HCT116 (cell line): ENCODE measurements at regions not wholly inside any gene's neighbourhood (a gene's known extent, or its start where the extent isn't known, plus 50 kb on each side); places are given as distances from the start of the nearest gene placed in this dataset.

ENCODE experiments used
- ATAC-seq: fragments of 200-7000 bp; cut with Tn5 transposase; 2 replicates; pipeline ENCODE4 v1.9.1; 2020; ENCODE audit warnings: mild to moderate bottlenecking, moderate library complexity
- BruUV-seq: library from RNA; stranded (reverse); fragments of 400-500 nt; replicated peaks from 2 replicates; lab custom pipeline; 2021; lab: Mats Ljungman, UMichigan
- CTCF ChIA-PET: fragments of 300-600 bp; sonication (Branson Sonifier 250); formaldehyde crosslinking; loops from one replicate; lab custom pipeline; 2021; ENCODE audit warnings: antibody characterized with exemption; lab: Charles Lee
- POLR2A ChIA-PET: fragments of 300-600, 350-600 bp; sonication (Branson Sonifier 250); formaldehyde crosslinking; loops from one replicate; lab custom pipeline; 2021; ENCODE audit warnings: antibody characterized with exemption; lab: Charles Lee
- RAD21 ChIA-PET, 2 experiments: fragments of 300-600 bp; sonication (Branson Sonifier 250); formaldehyde crosslinking; loops; one replicate each; lab custom pipeline; 2023; ENCODE audit warnings: low total read pairs in 2 of 2; ENCODE audit not compliant: uncharacterized antibody in 2 of 2, unreplicated experiment in 2 of 2, low non-redundant PET in 1 of 2; lab: Charles Lee
- DNase-seq: peaks from one replicate; pipeline ENCODE4 v3.0.0-alpha.2; 2010; ENCODE audit warnings: low read depth, low spot score
- H2AFZ ChIP-seq: fragments of 200-600 bp; shearing (Covaris generic), sonication (generic); 2 replicates; pipeline ENCODE4 v1.6.1; 2017; ENCODE audit warnings: low read depth, mixed run types, mixed read lengths, antibody characterized with exemption, low read length; ENCODE audit not compliant: poor library complexity, severe bottlenecking
- H3K27ac ChIP-seq: 2 replicates; pipeline ENCODE4 v1.5.1; 2012; ENCODE audit warnings: low read depth, low read length
- H3K27me3 ChIP-seq: fragments of 200-600 bp; sonication (generic); 2 replicates; pipeline ENCODE4 v1.6.1; 2016; ENCODE audit warnings: mixed run types, low read length, mixed read lengths; ENCODE audit not compliant: insufficient read depth
- H3K36me3 ChIP-seq, 2 experiments: fragments of 200-500 bp in 1 of 2; fragments of 200-600 bp in 1 of 2; sonication (Bioruptor generic) in 1 of 2; sonication (generic) in 1 of 2; 2 replicates each; pipeline versions ENCODE4 v1.5.1 to v1.6.1; 2014 to 2016; ENCODE audit warnings: low read length in 2 of 2, inconsistent platforms in 1 of 2, mixed read lengths in 1 of 2, mixed run types in 1 of 2; ENCODE audit not compliant: insufficient read depth in 2 of 2, control insufficient read depth in 1 of 2
- H3K4me1 ChIP-seq, 2 experiments: fragments of 200-600 bp in 1 of 2; sonication (generic) in 1 of 2; 2 replicates each; pipeline versions ENCODE4 v1.5.1 to v1.6.1; 2012 to 2017; ENCODE audit warnings: low read length in 2 of 2, inconsistent platforms in 1 of 2, mild to moderate bottlenecking in 1 of 2, mixed read lengths in 1 of 2, mixed run types in 1 of 2, moderate library complexity in 1 of 2; ENCODE audit not compliant: insufficient read depth in 2 of 2, control insufficient read depth in 1 of 2
- H3K4me2 ChIP-seq: fragments of 200-600 bp; sonication (generic); 2 replicates; pipeline ENCODE4 v1.6.1; 2017; ENCODE audit warnings: mixed run types, low read length, mixed read lengths
- H3K4me3 ChIP-seq, 2 experiments: fragments of 200-600 bp in 1 of 2; sonication (generic) in 1 of 2; replicated peaks in 1 of 2; 2 replicates each; pipeline ENCODE4 v1.5.1; 2011 to 2016; ENCODE audit warnings: low read length in 2 of 2, control low read depth in 1 of 2, low read depth in 1 of 2, mild to moderate bottlenecking in 1 of 2, mixed read lengths in 1 of 2, mixed run types in 1 of 2
- H3K79me2 ChIP-seq: fragments of 200-600 bp; sonication (generic); 2 replicates; pipeline ENCODE4 v1.6.1; 2017; ENCODE audit warnings: mild to moderate bottlenecking, mixed run types, low read length, moderate library complexity, mixed read lengths; ENCODE audit not compliant: insufficient read depth
- H3K9ac ChIP-seq: fragments of 200-600 bp; sonication (generic); 2 replicates; pipeline ENCODE4 v1.6.1; 2016; ENCODE audit warnings: low read length, mixed read lengths
- H3K9me2 ChIP-seq: fragments of 200-600 bp; sonication (generic), shearing (Covaris generic); 2 replicates; pipeline ENCODE4 v1.6.1; 2017; ENCODE audit warnings: mixed run types, mild to moderate bottlenecking, moderate library complexity; ENCODE audit not compliant: insufficient read depth
- H3K9me3 ChIP-seq, 2 experiments: fragments of 200-500 bp in 1 of 2; fragments of 200-600 bp in 1 of 2; sonication (Bioruptor generic) in 1 of 2; sonication (generic) in 1 of 2; 2 replicates each; pipeline ENCODE4 v1.6.1; 2014 to 2017; ENCODE audit warnings: low read length in 2 of 2, mixed read lengths in 2 of 2, inconsistent platforms in 1 of 2, low read depth in 1 of 2, mild to moderate bottlenecking in 1 of 2, mixed run types in 1 of 2, moderate library complexity in 1 of 2; ENCODE audit not compliant: control insufficient read depth in 1 of 2, insufficient read depth in 1 of 2
- H4K20me1 ChIP-seq: fragments of 200-600 bp; sonication (generic), shearing (Covaris generic); 2 replicates; pipeline ENCODE4 v1.6.1; 2017; ENCODE audit warnings: mixed run types, mild to moderate bottlenecking, moderate library complexity; ENCODE audit not compliant: insufficient read depth
- EGR1 ChIP-seq: IDR thresholded peaks from 2 replicates; pipeline ENCODE4 v1.6.1; 2012; ENCODE audit warnings: low read depth
- EZH2 ChIP-seq: fragments of 200-600 bp; sonication (generic); IDR thresholded peaks from 2 replicates; pipeline ENCODE4 v1.6.1; 2017; ENCODE audit warnings: antibody characterized with exemption, mixed run types
- POLR2A ChIP-seq: IDR thresholded peaks from 2 replicates; pipeline ENCODE4 v1.7.0; 2011; ENCODE audit warnings: borderline replicate concordance; ENCODE audit not compliant: insufficient read depth, insufficient read length; ENCODE audit errors: extremely low read depth
- POLR2AphosphoS5 ChIP-seq: IDR thresholded peaks from 2 replicates; pipeline ENCODE4 v1.6.1; 2011; ENCODE audit warnings: mild to moderate bottlenecking, low read depth, low read length, moderate library complexity
- SP1 ChIP-seq: IDR thresholded peaks from 2 replicates; pipeline ENCODE4 v1.6.1; 2012; ENCODE audit warnings: low read depth
- TCF7L2 ChIP-seq: IDR thresholded peaks from 2 replicates; pipeline ENCODE4 v1.7.0; 2011; ENCODE audit warnings: borderline replicate concordance, inconsistent platforms; ENCODE audit not compliant: insufficient read depth, insufficient read length; ENCODE audit errors: extremely low read depth
- ZNF274 ChIP-seq: fragments of 200-500 bp; sonication (Bioruptor generic); IDR thresholded peaks from 2 replicates; pipeline ENCODE4 v1.6.1; 2014; ENCODE audit warnings: mild to moderate bottlenecking, low read depth, low read length, inconsistent platforms
- intact Hi-C: fragments of 100-400 bp; cut with micrococcal nuclease; formaldehyde crosslinking; loops from 2 replicates; pipeline ENCODE4 v1.10.0; 2022
- TF ChIP-seq, protein P1 (sequence below): IDR thresholded peaks from 2 replicates; pipeline ENCODE4 v1.6.1; 2012
- TF ChIP-seq, protein P2 (sequence below): IDR thresholded peaks from 2 replicates; pipeline ENCODE4 v1.6.1; 2011; ENCODE audit warnings: mild to moderate bottlenecking, low read length, moderate library complexity; ENCODE audit not compliant: insufficient replicate concordance; ENCODE audit errors: extremely low read depth

DNA sequence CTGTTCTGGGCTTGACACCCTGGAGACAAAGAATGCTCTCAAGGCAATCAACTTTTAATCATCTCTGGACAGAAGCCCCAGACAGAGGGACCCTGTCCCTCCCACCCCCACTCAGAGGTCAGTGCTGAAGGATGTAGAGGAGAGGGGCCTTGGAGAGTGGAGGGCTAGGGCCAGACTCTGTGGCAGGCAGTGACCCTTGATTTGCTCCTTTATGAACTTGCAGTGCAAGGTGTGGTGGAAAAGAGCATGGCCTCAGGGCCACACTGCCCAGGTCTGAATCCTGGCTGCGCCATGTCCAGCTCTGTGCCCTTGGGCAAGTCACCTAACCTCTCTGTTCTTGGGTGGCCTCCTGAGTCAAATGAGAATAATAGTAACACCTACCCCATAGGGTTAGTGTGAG lies 134.3 kb downstream of the TMEM132E start:
- ChIA-PET CTCF (no interaction called here), RAD21 (no interaction called here), POLR2A (no interaction called here)
- Histone ChIP-seq H3K27ac (no peak overlapping the region), H3K4me3 (no peak overlapping the region), H3K9me2 (no peaks in the 10 kb centered on the region), H3K79me2 (no peaks in the 10 kb centered on the region), H3K9ac (no peak overlapping the region), H4K20me1 (no peaks in the 10 kb centered on the region), H3K36me3 (no peaks in the 10 kb centered on the region), H3K4me2 (no peak overlapping the region), H2AFZ (no peak overlapping the region), H3K27me3 (peaks cover 50% of the 10 kb centered on the region), H3K4me1 (no peaks in the 10 kb centered on the region), H3K9me3 (no peaks in the 10 kb centered on the region)
- BruUV-seq: no TSS peak
- TF ChIP-seq POLR2AphosphoS5 (no peak), EGR1 (no peak), POLR2A (no peak), TCF7L2 (no peak), ZNF274 (no peak), SP1 (no peak), EZH2 (no peak)
- TF ChIP-seq, protein P1, sequence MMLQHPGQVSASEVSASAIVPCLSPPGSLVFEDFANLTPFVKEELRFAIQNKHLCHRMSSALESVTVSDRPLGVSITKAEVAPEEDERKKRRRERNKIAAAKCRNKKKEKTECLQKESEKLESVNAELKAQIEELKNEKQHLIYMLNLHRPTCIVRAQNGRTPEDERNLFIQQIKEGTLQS: no peak
- TF ChIP-seq, protein P2, sequence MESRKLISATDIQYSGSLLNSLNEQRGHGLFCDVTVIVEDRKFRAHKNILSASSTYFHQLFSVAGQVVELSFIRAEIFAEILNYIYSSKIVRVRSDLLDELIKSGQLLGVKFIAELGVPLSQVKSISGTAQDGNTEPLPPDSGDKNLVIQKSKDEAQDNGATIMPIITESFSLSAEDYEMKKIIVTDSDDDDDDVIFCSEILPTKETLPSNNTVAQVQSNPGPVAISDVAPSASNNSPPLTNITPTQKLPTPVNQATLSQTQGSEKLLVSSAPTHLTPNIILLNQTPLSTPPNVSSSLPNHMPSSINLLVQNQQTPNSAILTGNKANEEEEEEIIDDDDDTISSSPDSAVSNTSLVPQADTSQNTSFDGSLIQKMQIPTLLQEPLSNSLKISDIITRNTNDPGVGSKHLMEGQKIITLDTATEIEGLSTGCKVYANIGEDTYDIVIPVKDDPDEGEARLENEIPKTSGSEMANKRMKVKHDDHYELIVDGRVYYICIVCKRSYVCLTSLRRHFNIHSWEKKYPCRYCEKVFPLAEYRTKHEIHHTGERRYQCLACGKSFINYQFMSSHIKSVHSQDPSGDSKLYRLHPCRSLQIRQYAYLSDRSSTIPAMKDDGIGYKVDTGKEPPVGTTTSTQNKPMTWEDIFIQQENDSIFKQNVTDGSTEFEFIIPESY: no peak
- DNase-seq: no peak
- ATAC-seq: no peak
- intact Hi-C loops: no loop called here
